PC-3 (cell line): ENCODE measurements at regions not wholly inside any gene's neighbourhood (a gene's known extent, or its start where the extent isn't known, plus 50 kb on each side); places are given as distances from the start of the nearest gene placed in this dataset.

Experiments used
- ATAC-seq: fragments of 200-7000 bp; cut with Tn5 transposase; 2 replicates; pipeline ENCODE4 v1.9.1; 2020; ENCODE audit warnings: mild to moderate bottlenecking, moderate library complexity
- BruUV-seq: library from RNA; stranded (reverse); fragments of 400-500 nt; replicated peaks from 2 replicates; lab custom pipeline; 2021; lab: Mats Ljungman, UMichigan
- CTCF ChIA-PET: fragments of 300-600 bp; sonication (Branson Sonifier 250); formaldehyde crosslinking; loops from one replicate; lab custom pipeline; 2022; ENCODE audit warnings: antibody characterized with exemption; lab: Charles Lee
- POLR2A ChIA-PET: fragments of 300-600 bp; sonication (Branson Sonifier 250); formaldehyde crosslinking; loops from one replicate; lab custom pipeline; 2022; ENCODE audit warnings: antibody characterized with exemption; ENCODE audit not compliant: unreplicated experiment; lab: Charles Lee
- DNase-seq: peaks from one replicate; pipeline ENCODE4 v3.0.0-alpha.2; 2015
- H2AFZ ChIP-seq: fragments of 300-600 bp; sonication (generic); 2 replicates; pipeline ENCODE4 v1.6.0; 2016; ENCODE audit warnings: antibody characterized with exemption, low read length
- H3F3A ChIP-seq: fragments of 300-600 bp; sonication (generic); one replicate; pipeline ENCODE4 v1.6.0; 2017; ENCODE audit warnings: antibody characterized with exemption, low read length, control low read depth, mild to moderate bottlenecking; ENCODE audit not compliant: unreplicated experiment
- H3K27ac ChIP-seq: fragments of 300-600 bp; sonication (generic); 2 replicates; pipeline ENCODE4 v1.5.1; 2016; ENCODE audit warnings: mild to moderate bottlenecking, low read length
- H3K27me3 ChIP-seq: fragments of 300-600 bp; sonication (generic); 2 replicates; pipeline ENCODE4 v1.6.1; 2016; ENCODE audit warnings: low read length, mixed read lengths
- H3K36me3 ChIP-seq: fragments of 300-600 bp; sonication (generic); 2 replicates; pipeline ENCODE4 v1.6.1; 2016; ENCODE audit warnings: low read depth, mixed run types, low read length, mixed read lengths
- H3K4me1 ChIP-seq: fragments of 300-600 bp; sonication (generic); 2 replicates; pipeline ENCODE4 v1.5.1; 2016; ENCODE audit warnings: low read length; ENCODE audit not compliant: insufficient read depth
- H3K4me2 ChIP-seq: fragments of 300-600 bp; sonication (generic); 2 replicates; pipeline ENCODE4 v1.6.0; 2016; ENCODE audit warnings: low read length
- H3K4me3 ChIP-seq: fragments of 300-600 bp; sonication (generic); 2 replicates; pipeline ENCODE4 v1.5.1; 2016; ENCODE audit warnings: mild to moderate bottlenecking, low read length, mixed read lengths
- H3K79me2 ChIP-seq: fragments of 300-600 bp; sonication (generic); 2 replicates; pipeline ENCODE4 v1.6.1; 2017; ENCODE audit warnings: low read length, mixed read lengths
- H3K9ac ChIP-seq: fragments of 300-600 bp; sonication (generic); 2 replicates; pipeline ENCODE4 v1.6.0; 2016; ENCODE audit warnings: mild to moderate bottlenecking, low read length
- H3K9me2 ChIP-seq: fragments of 300-600 bp; sonication (generic); replicated peaks from 2 replicates; pipeline ENCODE4 v1.6.1; 2016; ENCODE audit warnings: mixed run types, low read length, mixed read lengths
- H3K9me3 ChIP-seq: fragments of 300-600 bp; sonication (generic); 2 replicates; pipeline ENCODE4 v1.6.1; 2016; ENCODE audit warnings: low read length, mixed read lengths
- H4K20me1 ChIP-seq: fragments of 300-600 bp; sonication (generic); 2 replicates; pipeline ENCODE4 v1.6.1; 2016; ENCODE audit warnings: low read length, mixed read lengths
- CTCF ChIP-seq: fragments of 300-600 bp; sonication (generic); conservative IDR thresholded peaks from 2 replicates; pipeline ENCODE4 v1.5.1; 2017; ENCODE audit warnings: antibody characterized with exemption, low read depth, mild to moderate bottlenecking, low read length
- EZH2 ChIP-seq: fragments of 300-600 bp; sonication (generic); IDR thresholded peaks from one replicate; pipeline ENCODE4 v1.6.1; 2017; ENCODE audit warnings: antibody characterized with exemption, mild to moderate bottlenecking, low read length; ENCODE audit not compliant: unreplicated experiment
- EZH2phosphoT487 ChIP-seq: fragments of 300-600 bp; sonication (generic); IDR thresholded peaks from 2 replicates; pipeline ENCODE4 v1.6.1; 2018; ENCODE audit warnings: mild to moderate bottlenecking, antibody characterized with exemption, low read length, borderline replicate concordance
- intact Hi-C: fragments of 100-400 bp; cut with micrococcal nuclease; formaldehyde crosslinking; loops from 2 replicates; pipeline ENCODE4 v1.9.0; 2023

- no peak overlapping the region for H3K4me3 ChIP-seq
- no peak overlapping the region for H3K27ac ChIP-seq
- no peak for DNase-seq
- no peaks in the 10 kb centered on the region for H3K9me2 ChIP-seq
- no peaks in the 10 kb centered on the region for H3K9me3 ChIP-seq
- intact Hi-C loops, result loop anchor here (5.0 to 10.0 kb wide), 2 partner anchors 220 to 237 kb away; no protein-coding TSS in a partner anchor
- ChIA-PET CTCF (no interaction called here), POLR2A (no interaction called here)
- ATAC-seq, result no peak
- H3F3A ChIP-seq, result no peaks in the 10 kb centered on the region
- no peak overlapping the region for H3K4me2 ChIP-seq
- no TSS peak for BruUV-seq
- H3K27me3 ChIP-seq, result no peaks in the 10 kb centered on the region
- H4K20me1 ChIP-seq, result no peaks in the 10 kb centered on the region
- H3K36me3 ChIP-seq, result no peaks in the 10 kb centered on the region
- H3K4me1 ChIP-seq, result no peaks in the 10 kb centered on the region; the same call in 1 of the 2 replicates
- TF ChIP-seq CTCF (no peak), EZH2phosphoT487 (no peak), EZH2 (no peak)
- no peak overlapping the region for H3K9ac ChIP-seq
- H3K79me2 ChIP-seq, result no peaks in the 10 kb centered on the region
- H2AFZ ChIP-seq, result no peak overlapping the region
Observed at GRCh38 chr5:9895302-9895645, 265.1 kb upstream of the TAS2R1 start.

- no peak for ATAC-seq
- peak; percentile 78 for DNase-seq
- Histone ChIP-seq H3K9ac (no peak overlapping the region), H3K36me3 (no peaks in the 10 kb centered on the region), H3K79me2 (no peaks in the 10 kb centered on the region), H3K9me3 (no peaks in the 10 kb centered on the region), H3K27me3 (no peaks in the 10 kb centered on the region), H4K20me1 (no peaks in the 10 kb centered on the region), H3K9me2 (no peaks in the 10 kb centered on the region), H3K4me1 (no peaks in the 10 kb centered on the region; the same call in 1 of the 2 replicates), H3K4me2 (no peak overlapping the region), H3F3A (no peaks in the 10 kb centered on the region), H3K4me3 (no peak overlapping the region), H2AFZ (no peak overlapping the region), H3K27ac (peak overlapping the region; percentile 16; the same call in 1 of the 2 replicates)
- ChIA-PET POLR2A (no interaction called here), CTCF (no interaction called here)
- TF ChIP-seq EZH2, result no peak
- no peak for TF ChIP-seq EZH2phosphoT487
- TF ChIP-seq CTCF, result no peak
- no TSS peak for BruUV-seq
- intact Hi-C loops, result loop anchor here (5.0 to 10.0 kb wide), 2 partner anchors 220 to 238 kb away; no protein-coding TSS in a partner anchor
Observed at GRCh38 chr5:9894571-9895301, 264.6 kb upstream of the TAS2R1 start.

GRCh38 chr5:9892696-9893095, 262.5 kb upstream of the TAS2R1 start:
- H2AFZ ChIP-seq, result no peak overlapping the region
- no peak for ATAC-seq
- H3K9me3 ChIP-seq, result no peaks in the 10 kb centered on the region
- BruUV-seq, result no TSS peak
- no peak overlapping the region for H3K4me2 ChIP-seq
- TF ChIP-seq EZH2phosphoT487 (no peak), CTCF (no peak), EZH2 (no peak)
- no peaks in the 10 kb centered on the region for H3K36me3 ChIP-seq
- H3K9ac ChIP-seq, result no peak overlapping the region
- H3K4me1 ChIP-seq, result peaks cover 11% of the 10 kb centered on the region
- ChIA-PET POLR2A (no interaction called here), CTCF (no interaction called here)
- no peak for DNase-seq
- no peaks in the 10 kb centered on the region for H3K9me2 ChIP-seq
- no peak overlapping the region for H3K27ac ChIP-seq
- intact Hi-C loops, result loop anchor here (10.0 kb wide), 1 partner anchor 222 kb away; no protein-coding TSS in a partner anchor
- no peaks in the 10 kb centered on the region for H4K20me1 ChIP-seq
- H3K27me3 ChIP-seq, result no peaks in the 10 kb centered on the region
- no peak overlapping the region for H3K4me3 ChIP-seq
- no peaks in the 10 kb centered on the region for H3K79me2 ChIP-seq
- no peaks in the 10 kb centered on the region for H3F3A ChIP-seq
